Brain microvascular endothelial cell (primary cell): ENCODE measurements at regions not wholly inside any gene's neighbourhood (a gene's known extent, or its start where the extent isn't known, plus 50 kb on each side); places are given as distances from the start of the nearest gene placed in this dataset.

Experiments
- DNase-seq: peaks from one replicate; pipeline ENCODE4 v3.0.0-alpha.2; 2020
- H3K27ac ChIP-seq: fragments of 250-450 bp; sonication (Bioruptor Pico); 2 replicates; pipeline ENCODE4 v1.5.1; 2020; ENCODE audit warnings: mild to moderate bottlenecking, moderate library complexity
- H3K27me3 ChIP-seq: fragments of 250-450 bp; sonication (Bioruptor Pico); replicated peaks from 2 replicates; pipeline ENCODE4 v1.5.1; 2020; ENCODE audit warnings: mild to moderate bottlenecking
- H3K36me3 ChIP-seq: fragments of 250-450 bp; sonication (Bioruptor Pico); replicated peaks from 2 replicates; pipeline ENCODE4 v1.5.1; 2020; ENCODE audit warnings: mild to moderate bottlenecking
- H3K4me3 ChIP-seq: 2 replicates; pipeline ENCODE4 v1.5.1; 2011; ENCODE audit warnings: low read depth, mild to moderate bottlenecking, control low read depth, low read length, moderate library complexity
- CTCF ChIP-seq: IDR thresholded peaks from 2 replicates; pipeline ENCODE4 v1.5.1; 2011; ENCODE audit warnings: low read depth, mild to moderate bottlenecking, moderate library complexity, low read length, control low read depth, inconsistent platforms; ENCODE audit errors: missing control alignments
- in situ Hi-C: cut with HindIII; loops from 2 replicates; pipeline ENCODE4 v1.10.0; 2017; ENCODE audit warnings: low sequenced_read_pairs, low pct_ligation_motif_present

GRCh38 chr10:58451193-58451889, 61.3 kb upstream of the BICC1 start:
- no peak overlapping the region for H3K27ac ChIP-seq
- in situ Hi-C loops, result no loop called here
- H3K4me3 ChIP-seq, result no peak overlapping the region
- no peak for TF ChIP-seq CTCF
- no peak for DNase-seq
- H3K36me3 ChIP-seq, result no peaks in the 10 kb centered on the region
- no peaks in the 10 kb centered on the region for H3K27me3 ChIP-seq

DNA sequence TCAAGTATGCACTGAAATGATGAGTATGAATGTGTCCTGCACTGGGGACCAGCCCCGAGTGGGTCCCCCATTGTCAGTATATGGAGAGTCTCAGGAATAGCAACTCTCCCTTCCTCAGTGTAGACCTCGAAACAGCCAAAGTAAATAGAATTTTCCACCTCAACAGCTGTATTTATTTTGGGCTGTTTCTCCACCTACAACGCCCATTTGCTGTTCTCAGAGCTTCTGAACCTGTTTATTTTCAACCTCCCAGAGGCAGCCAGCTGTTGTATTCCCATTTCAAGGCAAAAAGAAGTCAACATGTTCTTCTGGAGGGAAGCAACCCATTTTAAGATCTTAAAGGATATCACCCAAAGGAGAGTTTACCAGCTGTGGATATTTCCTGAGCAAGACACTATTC, 59.6 kb upstream of the BICC1 start:
- no peak overlapping the region for H3K27ac ChIP-seq
- no peak for DNase-seq
- TF ChIP-seq CTCF, result no peak
- no peaks in the 10 kb centered on the region for H3K36me3 ChIP-seq
- in situ Hi-C loops, result no loop called here
- H3K27me3 ChIP-seq, result no peaks in the 10 kb centered on the region
- no peak overlapping the region for H3K4me3 ChIP-seq

GRCh38 chr10:58456179-58456578, 56.5 kb upstream of the BICC1 start:
- no peaks in the 10 kb centered on the region for H3K36me3 ChIP-seq

GRCh38 chr10:58457761-58458616, 54.7 kb upstream of the BICC1 start:
- no peak for TF ChIP-seq CTCF
- in situ Hi-C loops, result no loop called here
- Histone ChIP-seq H3K36me3 (no peaks in the 10 kb centered on the region), H3K4me3 (no peak overlapping the region), H3K27ac (peak overlapping the region; percentile 61), H3K27me3 (no peaks in the 10 kb centered on the region)
- peak; percentile 75 for DNase-seq

More at GRCh38 chr10:58456179-58456578, 56.5 kb upstream of the BICC1 start:
- H3K27ac ChIP-seq, result no peak overlapping the region
- H3K4me3 ChIP-seq, result no peak overlapping the region
- DNase-seq, result no peak
- in situ Hi-C loops, result no loop called here
- no peaks in the 10 kb centered on the region for H3K27me3 ChIP-seq
- no peak for TF ChIP-seq CTCF

DNA sequence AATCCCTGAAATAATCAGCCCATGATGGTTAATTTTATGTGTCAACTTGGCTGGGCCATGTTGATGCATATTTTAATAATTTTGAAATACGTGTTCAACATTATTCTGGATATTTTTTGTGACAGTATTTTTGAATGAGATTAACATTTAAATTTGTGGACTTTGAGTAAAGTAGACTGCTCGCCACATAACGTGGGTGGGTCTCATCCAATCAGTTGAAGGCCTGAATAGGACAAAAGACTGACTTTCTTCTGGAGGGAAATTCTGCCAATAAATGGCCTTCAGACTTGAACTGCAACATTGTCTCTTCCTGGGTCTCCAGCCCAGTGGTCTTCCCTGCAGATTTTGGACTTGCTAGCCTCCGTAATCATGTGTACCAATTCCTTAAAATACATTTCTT, 53.6 kb upstream of the BICC1 start:
- H3K27ac ChIP-seq, result no peak overlapping the region
- in situ Hi-C loops, result no loop called here
- no peak for TF ChIP-seq CTCF
- H3K27me3 ChIP-seq, result no peaks in the 10 kb centered on the region
- H3K36me3 ChIP-seq, result no peaks in the 10 kb centered on the region
- no peak overlapping the region for H3K4me3 ChIP-seq
- no peak for DNase-seq
